ENCODE measurements at regions not wholly inside any gene's neighbourhood (a gene's known extent, or its start where the extent isn't known, plus 50 kb on each side); places are given as distances from the start of the nearest gene placed in this dataset.

GRCh38 chr11:15451713-15452112 lies 337.0 kb downstream of the INSC start:
- H4K20me1 ChIP-seq (ENCODE audit: insufficient read depth, low read length) = no peaks in the 10 kb centered on the region
- no peaks in the 10 kb centered on the region for H3K79me2 ChIP-seq (ENCODE audit: insufficient read depth, low read length)
- no peaks in the 10 kb centered on the region for H3K36me3 ChIP-seq (replicated peaks in 1 of 2; ENCODE audit: control insufficient read depth in 1 of 2, insufficient read depth in 2 of 2, low read length in 2 of 2)
- peaks cover 0 to 2% of the 10 kb centered on the region in 2 experiments; a peak in 2 of 5 replicates for H3K27me3 ChIP-seq (ENCODE audit: control insufficient read depth in 1 of 2, insufficient read depth in 2 of 2, low read length in 2 of 2)
- DNase-seq (ENCODE audit: low spot score) (no peak), FAIRE-seq (no peak), ATAC-seq (no peak)
- TF ChIP-seq TRIM22 (IDR thresholded peaks at IDR 0.05) = no peak
- no peak for TF ChIP-seq ZNF792 (CRISPR knock-in tag; IDR thresholded peaks at IDR 0.05)
- TF ChIP-seq ZNF138 (CRISPR knock-in tag; IDR thresholded peaks at IDR 0.05; ENCODE audit: low read depth) = no peak
- no peak overlapping the region for H3K27ac ChIP-seq (ENCODE audit: extremely low read length, insufficient read depth, low read length)
- intact Hi-C loops (cut with micrococcal nuclease; ENCODE audit: unreplicated experiment) (no loop called here), in situ Hi-C loops (cut with HindIII; ENCODE audit: extremely low pct_ligation_motif_present, low pct_unique_long_range_greater_than_20kb) (no loop called here)
- WGBS (ENCODE audit: low lambda C conversion rate) = 28% methylated on average over 2 of the region's 2 CpGs
- no peaks in the 10 kb centered on the region for H3K4me1 ChIP-seq (ENCODE audit: insufficient read depth, low read length)
- ChIA-PET CTCF (ENCODE audit: low intra/inter-chr PET ratio, low total read pairs) (no interaction called here), POLR2A (no interaction called here)
- BruUV-seq (replicated peaks) = no TSS peak
- H3K9ac ChIP-seq (ENCODE audit: insufficient read depth, low read depth, low read length) = no peak overlapping the region
- no peaks in the 10 kb centered on the region for H3K9me3 ChIP-seq (ENCODE audit: low read length)
- no peak overlapping the region for H3K4me2 ChIP-seq (ENCODE audit: low read depth, low read length)
- H3K4me3 ChIP-seq (replicated peaks in 1 of 3; ENCODE audit: insufficient read depth in 1 of 3, low read depth in 2 of 3, low read length in 3 of 3) = no peak overlapping the region
- no peak overlapping the region for H2AFZ ChIP-seq (ENCODE audit: low read length)

GRCh38 chr11:15453211-15453765 lies 338.6 kb downstream of the INSC start:
- 26% methylated on average over 2 of the region's 2 CpGs for whole genome bisulfite sequencing (ENCODE audit: low lambda C conversion rate)
- H3K36me3 ChIP-seq (replicated peaks in 1 of 2; ENCODE audit: control insufficient read depth in 1 of 2, insufficient read depth in 2 of 2, low read length in 2 of 2) = no peaks in the 10 kb centered on the region
- intact Hi-C loops (cut with micrococcal nuclease; ENCODE audit: unreplicated experiment) (no loop called here), in situ Hi-C loops (cut with HindIII; ENCODE audit: extremely low pct_ligation_motif_present, low pct_unique_long_range_greater_than_20kb) (no loop called here)
- no peak overlapping the region for H2AFZ ChIP-seq (ENCODE audit: low read length)
- H3K4me1 ChIP-seq (ENCODE audit: insufficient read depth, low read length) = no peaks in the 10 kb centered on the region
- no peaks in the 10 kb centered on the region for H3K79me2 ChIP-seq (ENCODE audit: insufficient read depth, low read length)
- CTCF ChIA-PET (ENCODE audit: low intra/inter-chr PET ratio, low total read pairs) = no interaction called here
- no peaks in the 10 kb centered on the region for H4K20me1 ChIP-seq (ENCODE audit: insufficient read depth, low read length)
- POLR2A ChIA-PET = no interaction called here
- no peak for ATAC-seq
- no peaks in the 10 kb centered on the region; a peak in 1 of 5 replicates for H3K27me3 ChIP-seq (ENCODE audit: control insufficient read depth in 1 of 2, insufficient read depth in 2 of 2, low read length in 2 of 2)
- no peak overlapping the region for H3K27ac ChIP-seq (ENCODE audit: extremely low read length, insufficient read depth, low read length)
- no peak for FAIRE-seq
- BruUV-seq (replicated peaks) = no TSS peak
- H3K4me3 ChIP-seq (replicated peaks in 1 of 3; ENCODE audit: insufficient read depth in 1 of 3, low read depth in 2 of 3, low read length in 3 of 3) = no peak overlapping the region
- no peak for DNase-seq (ENCODE audit: low spot score)
- TF ChIP-seq SNAPC2 (CRISPR knock-in tag; IDR thresholded peaks at IDR 0.05) = no peak
- H3K4me2 ChIP-seq (ENCODE audit: low read depth, low read length) = no peak overlapping the region
- H3K9me3 ChIP-seq (ENCODE audit: low read length) = no peaks in the 10 kb centered on the region
- H3K9ac ChIP-seq (ENCODE audit: insufficient read depth, low read depth, low read length) = no peak overlapping the region
